ENCODE measurements at regions not wholly inside any gene's neighbourhood (a gene's known extent, or its start where the extent isn't known, plus 50 kb on each side); places are given as distances from the start of the nearest gene placed in this dataset.

DNA sequence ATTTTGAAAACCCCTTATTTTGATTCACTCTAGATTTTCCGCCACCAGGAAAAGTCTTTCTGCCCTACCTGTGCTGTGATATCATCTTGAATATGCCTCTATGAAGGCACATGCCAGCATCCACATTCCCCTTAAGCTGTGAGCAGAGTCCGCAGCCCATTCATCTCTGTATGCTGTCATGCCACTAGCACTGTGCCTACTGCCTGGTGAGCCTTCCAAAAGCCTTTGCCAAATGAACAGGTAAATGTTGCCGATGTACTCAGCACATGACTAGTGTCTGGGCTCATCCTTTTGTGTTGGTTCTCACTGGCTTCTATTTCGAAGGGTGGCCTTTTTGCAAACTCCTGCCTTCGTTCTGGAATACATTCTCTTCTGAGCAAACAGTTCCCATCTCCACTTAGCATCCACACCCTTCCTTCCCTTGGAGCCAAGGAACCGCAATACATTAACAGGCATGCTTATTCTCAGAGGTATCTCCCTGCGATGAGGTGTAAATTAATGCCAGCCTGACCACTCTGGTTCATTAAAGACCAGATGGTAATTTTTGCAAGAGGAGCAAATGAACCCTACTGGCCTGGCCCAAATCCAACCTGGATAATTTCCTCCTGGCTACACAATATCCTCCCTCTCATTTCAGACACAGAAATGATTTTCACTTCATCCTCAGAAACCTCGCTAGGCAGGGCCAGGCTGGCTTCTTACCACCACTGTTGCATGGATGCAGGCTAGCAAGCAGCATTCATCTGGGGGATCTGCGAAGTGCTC, 339.7 kb upstream of the NFE2L3 start:
- H4K20me1 ChIP-seq (ENCODE audit: insufficient read depth, low read length): no peaks in the 10 kb centered on the region
- H2AFZ ChIP-seq (ENCODE audit: low read length): no peak overlapping the region
- BruUV-seq (replicated peaks): no TSS peak
- no peaks in the 10 kb centered on the region for H3K79me2 ChIP-seq (ENCODE audit: insufficient read depth, low read depth, low read length)
- no peak for DNase-seq (ENCODE audit: low spot score)
- H3K27ac ChIP-seq (ENCODE audit: low read depth, low read length, poor library complexity, severe bottlenecking): no peak overlapping the region
- intact Hi-C loops (cut with micrococcal nuclease; ENCODE audit: unreplicated experiment): no loop called here
- H3K9me3 ChIP-seq (ENCODE audit: low read length): no peaks in the 10 kb centered on the region
- H3K4me2 ChIP-seq (ENCODE audit: low read length): no peak overlapping the region
- H3K4me1 ChIP-seq (ENCODE audit: insufficient read depth, low read length, poor library complexity, severe bottlenecking): no peaks in the 10 kb centered on the region
- ChIA-PET POLR2A (no interaction called here), CTCF (ENCODE audit: unreplicated experiment) (no interaction called here)
- TF ChIP-seq, protein P1, sequence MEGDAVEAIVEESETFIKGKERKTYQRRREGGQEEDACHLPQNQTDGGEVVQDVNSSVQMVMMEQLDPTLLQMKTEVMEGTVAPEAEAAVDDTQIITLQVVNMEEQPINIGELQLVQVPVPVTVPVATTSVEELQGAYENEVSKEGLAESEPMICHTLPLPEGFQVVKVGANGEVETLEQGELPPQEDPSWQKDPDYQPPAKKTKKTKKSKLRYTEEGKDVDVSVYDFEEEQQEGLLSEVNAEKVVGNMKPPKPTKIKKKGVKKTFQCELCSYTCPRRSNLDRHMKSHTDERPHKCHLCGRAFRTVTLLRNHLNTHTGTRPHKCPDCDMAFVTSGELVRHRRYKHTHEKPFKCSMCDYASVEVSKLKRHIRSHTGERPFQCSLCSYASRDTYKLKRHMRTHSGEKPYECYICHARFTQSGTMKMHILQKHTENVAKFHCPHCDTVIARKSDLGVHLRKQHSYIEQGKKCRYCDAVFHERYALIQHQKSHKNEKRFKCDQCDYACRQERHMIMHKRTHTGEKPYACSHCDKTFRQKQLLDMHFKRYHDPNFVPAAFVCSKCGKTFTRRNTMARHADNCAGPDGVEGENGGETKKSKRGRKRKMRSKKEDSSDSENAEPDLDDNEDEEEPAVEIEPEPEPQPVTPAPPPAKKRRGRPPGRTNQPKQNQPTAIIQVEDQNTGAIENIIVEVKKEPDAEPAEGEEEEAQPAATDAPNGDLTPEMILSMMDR (conservative IDR thresholded peaks at IDR 0.05; ENCODE audit: low read length): no peak
- no peak for TF ChIP-seq EZH2phosphoT487 (IDR thresholded peaks at IDR 0.05; ENCODE audit: borderline replicate concordance, low read depth, low read length)
- H3K36me3 ChIP-seq (ENCODE audit: insufficient read depth, low read length): no peaks in the 10 kb centered on the region
- no peaks in the 10 kb centered on the region for H3K9me2 ChIP-seq (ENCODE audit: insufficient read depth, low read length)
- H3K4me3 ChIP-seq (ENCODE audit: low read depth, low read length, poor library complexity, severe bottlenecking): no peak overlapping the region

DNA sequence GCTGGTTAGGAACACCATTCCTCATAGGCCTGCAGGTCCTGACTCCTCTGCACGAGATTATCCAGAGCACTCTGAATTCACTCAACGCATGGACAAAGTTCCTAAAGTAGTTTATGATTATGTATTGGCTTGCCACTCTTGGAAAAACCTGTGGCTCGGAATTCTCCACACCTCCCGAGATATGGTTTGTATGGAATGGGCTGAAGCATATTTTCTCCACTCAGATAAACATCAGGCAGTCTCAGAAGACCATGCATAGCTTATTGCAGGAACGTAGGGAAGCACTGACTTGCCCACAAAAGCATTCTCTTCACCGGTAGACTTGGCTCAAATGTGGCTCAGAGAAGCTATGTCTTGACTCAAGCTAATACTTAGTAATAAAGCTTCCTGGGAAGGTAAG, 338.6 kb upstream of the NFE2L3 start:
- TF ChIP-seq, protein P1 (conservative IDR thresholded peaks at IDR 0.05; ENCODE audit: low read length): no peak
- no peak for TF ChIP-seq EZH2phosphoT487 (IDR thresholded peaks at IDR 0.05; ENCODE audit: borderline replicate concordance, low read depth, low read length)

DNA sequence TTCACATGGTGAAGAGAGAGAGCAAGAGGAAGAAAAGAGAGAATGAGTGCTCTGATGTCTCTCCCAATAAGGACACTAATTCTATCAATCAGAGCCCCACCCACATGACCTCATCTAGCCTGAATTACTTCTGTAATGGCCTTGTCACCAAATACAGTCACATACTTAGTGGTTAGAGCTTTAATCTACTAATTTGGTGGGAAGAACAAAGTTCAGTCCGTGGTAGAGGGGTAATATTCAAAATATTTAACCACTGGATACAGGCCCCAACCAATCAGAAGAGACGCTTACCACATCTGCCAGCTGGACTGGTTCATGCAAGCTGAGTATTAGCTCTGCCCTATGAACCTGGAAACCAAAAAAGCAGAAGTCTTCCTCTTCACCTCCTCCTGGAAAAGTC, 336.3 kb upstream of the NFE2L3 start:
- TF ChIP-seq EZH2phosphoT487 (IDR thresholded peaks at IDR 0.05; ENCODE audit: borderline replicate concordance, low read depth, low read length): no peak
- TF ChIP-seq, protein P1 (conservative IDR thresholded peaks at IDR 0.05; ENCODE audit: low read length): no peak
- H4K20me1 ChIP-seq (ENCODE audit: insufficient read depth, low read length): no peaks in the 10 kb centered on the region
- peaks cover 20% of the 10 kb centered on the region for H3K4me1 ChIP-seq (ENCODE audit: insufficient read depth, low read length, poor library complexity, severe bottlenecking)
- intact Hi-C loops (cut with micrococcal nuclease; ENCODE audit: unreplicated experiment): no loop called here
- DNase-seq (ENCODE audit: low spot score): no peak
- no peaks in the 10 kb centered on the region for H3K9me2 ChIP-seq (ENCODE audit: insufficient read depth, low read length)
- no peak overlapping the region for H2AFZ ChIP-seq (ENCODE audit: low read length)
- H3K4me2 ChIP-seq (ENCODE audit: low read length): no peak overlapping the region
- no peaks in the 10 kb centered on the region for H3K79me2 ChIP-seq (ENCODE audit: insufficient read depth, low read depth, low read length)
- ChIA-PET POLR2A (interaction anchor here (0.5 kb wide), 1 partner anchor 1451 kb away, joined by 3 read pairs; no protein-coding TSS in a partner anchor), CTCF (ENCODE audit: unreplicated experiment) (no interaction called here)
- H3K4me3 ChIP-seq (ENCODE audit: low read depth, low read length, poor library complexity, severe bottlenecking): no peak overlapping the region
- peaks cover 6% of the 10 kb centered on the region; the same call in 1 of the 2 replicates for H3K9me3 ChIP-seq (ENCODE audit: low read length)
- H3K27ac ChIP-seq (ENCODE audit: low read depth, low read length, poor library complexity, severe bottlenecking): no peak overlapping the region
- H3K36me3 ChIP-seq (ENCODE audit: insufficient read depth, low read length): no peaks in the 10 kb centered on the region
- BruUV-seq (replicated peaks): no TSS peak

More for the DNA sequence above, 338.6 kb upstream of the NFE2L3 start:
- peaks cover 6% of the 10 kb centered on the region; the same call in 1 of the 2 replicates for H3K9me3 ChIP-seq (ENCODE audit: low read length)
- no peak overlapping the region for H3K27ac ChIP-seq (ENCODE audit: low read depth, low read length, poor library complexity, severe bottlenecking)
- ChIA-PET POLR2A (interaction anchor here (1.0 kb wide), 1 partner anchor 21 kb away, joined by 4 read pairs; no protein-coding TSS in a partner anchor), CTCF (ENCODE audit: unreplicated experiment) (no interaction called here)
- no peak for DNase-seq (ENCODE audit: low spot score)
- H3K4me2 ChIP-seq (ENCODE audit: low read length): no peak overlapping the region
- no peaks in the 10 kb centered on the region for H3K79me2 ChIP-seq (ENCODE audit: insufficient read depth, low read depth, low read length)
- intact Hi-C loops (cut with micrococcal nuclease; ENCODE audit: unreplicated experiment): no loop called here
- no peaks in the 10 kb centered on the region for H3K9me2 ChIP-seq (ENCODE audit: insufficient read depth, low read length)
- H3K36me3 ChIP-seq (ENCODE audit: insufficient read depth, low read length): no peaks in the 10 kb centered on the region
- H2AFZ ChIP-seq (ENCODE audit: low read length): no peak overlapping the region
- H4K20me1 ChIP-seq (ENCODE audit: insufficient read depth, low read length): no peaks in the 10 kb centered on the region
- no peaks in the 10 kb centered on the region for H3K4me1 ChIP-seq (ENCODE audit: insufficient read depth, low read length, poor library complexity, severe bottlenecking)
- no TSS peak for BruUV-seq (replicated peaks)
- no peak overlapping the region for H3K4me3 ChIP-seq (ENCODE audit: low read depth, low read length, poor library complexity, severe bottlenecking)

All from OCI-LY7 (cell line).